ENCODE measurements at regions not wholly inside any gene's neighbourhood (a gene's known extent, or its start where the extent isn't known, plus 50 kb on each side); places are given as distances from the start of the nearest gene placed in this dataset.

DNA sequence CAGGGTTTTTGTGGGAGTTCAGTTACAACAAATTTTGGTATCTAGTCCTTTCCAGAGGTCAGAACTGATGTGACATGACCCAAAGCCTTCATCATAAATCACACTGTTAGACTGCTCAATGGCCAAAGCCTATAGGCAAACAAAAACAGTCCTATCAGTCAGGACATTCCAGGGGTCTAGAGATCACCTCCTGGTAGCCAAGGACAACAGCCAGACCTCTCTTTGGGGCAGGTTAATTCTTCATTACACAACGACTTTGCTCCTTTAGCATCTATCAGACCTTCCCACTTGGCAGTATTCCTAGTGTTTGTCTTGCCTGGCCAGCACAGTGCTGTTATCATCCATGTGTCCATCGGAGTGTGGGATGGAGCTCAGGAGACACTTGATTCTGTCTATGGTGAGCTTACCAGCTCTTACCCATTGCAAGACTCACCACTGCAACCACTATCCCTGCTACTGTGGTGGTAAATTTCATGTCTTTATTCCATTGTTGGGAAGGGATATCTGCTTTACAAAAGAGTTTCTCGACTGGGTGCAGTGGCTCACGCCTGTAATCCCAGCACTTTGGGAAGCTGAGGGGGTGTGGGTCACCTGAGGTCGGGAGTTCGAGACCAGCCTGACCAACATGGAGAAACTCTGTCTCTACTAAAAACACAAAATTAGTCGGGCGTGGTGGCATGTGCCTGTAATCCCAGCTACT lies 95.5 kb upstream of the DHX40 start (continued):
- TF ChIP-seq ZNF441 (CRISPR knock-in tag; IDR thresholded peaks at IDR 0.05; ENCODE audit: borderline replicate concordance) (peak; percentile 86), MZF1 (CRISPR knock-in tag; IDR thresholded peaks at IDR 0.05; ENCODE audit: borderline replicate concordance) (no peak; the same call in 1 of the 2 replicates), MTA1 (CRISPR knock-in tag; IDR thresholded peaks at IDR 0.05; ENCODE audit: borderline replicate concordance) (peak; percentile 88; the same call in 1 of the 2 replicates), ZNF124 (CRISPR knock-in tag; IDR thresholded peaks at IDR 0.05) (peak; percentile 90), NCOA2 (CRISPR knock-in tag; IDR thresholded peaks at IDR 0.05) (peak; percentile 98), NR3C1 (CRISPR knock-in tag; IDR thresholded peaks at IDR 0.05) (no peak), ZNF672 (CRISPR knock-in tag; IDR thresholded peaks at IDR 0.05) (no peak), NBN (conservative IDR thresholded peaks at IDR 0.05) (no peak), TMF1 (CRISPR knock-in tag; IDR thresholded peaks at IDR 0.05; ENCODE audit: low read depth) (0 out of 2 replicates have a peak, but pooled peaks have one; percentile 15), BHLHE40 (IDR thresholded peaks at IDR 0.05; ENCODE audit: low read length) (no peak), HDAC6 (IDR thresholded peaks at IDR 0.05; ENCODE audit: low read depth, low read length) (no peak), ZNF232 (CRISPR knock-in tag; IDR thresholded peaks at IDR 0.05; ENCODE audit: borderline replicate concordance) (peak; percentile 86; the same call in 1 of the 2 replicates), ZNF720 (CRISPR knock-in tag; IDR thresholded peaks at IDR 0.05) (no peak), ISL2 (CRISPR knock-in tag; IDR thresholded peaks at IDR 0.05) (peak; percentile 98)
- TF ChIP-seq, protein P1, sequence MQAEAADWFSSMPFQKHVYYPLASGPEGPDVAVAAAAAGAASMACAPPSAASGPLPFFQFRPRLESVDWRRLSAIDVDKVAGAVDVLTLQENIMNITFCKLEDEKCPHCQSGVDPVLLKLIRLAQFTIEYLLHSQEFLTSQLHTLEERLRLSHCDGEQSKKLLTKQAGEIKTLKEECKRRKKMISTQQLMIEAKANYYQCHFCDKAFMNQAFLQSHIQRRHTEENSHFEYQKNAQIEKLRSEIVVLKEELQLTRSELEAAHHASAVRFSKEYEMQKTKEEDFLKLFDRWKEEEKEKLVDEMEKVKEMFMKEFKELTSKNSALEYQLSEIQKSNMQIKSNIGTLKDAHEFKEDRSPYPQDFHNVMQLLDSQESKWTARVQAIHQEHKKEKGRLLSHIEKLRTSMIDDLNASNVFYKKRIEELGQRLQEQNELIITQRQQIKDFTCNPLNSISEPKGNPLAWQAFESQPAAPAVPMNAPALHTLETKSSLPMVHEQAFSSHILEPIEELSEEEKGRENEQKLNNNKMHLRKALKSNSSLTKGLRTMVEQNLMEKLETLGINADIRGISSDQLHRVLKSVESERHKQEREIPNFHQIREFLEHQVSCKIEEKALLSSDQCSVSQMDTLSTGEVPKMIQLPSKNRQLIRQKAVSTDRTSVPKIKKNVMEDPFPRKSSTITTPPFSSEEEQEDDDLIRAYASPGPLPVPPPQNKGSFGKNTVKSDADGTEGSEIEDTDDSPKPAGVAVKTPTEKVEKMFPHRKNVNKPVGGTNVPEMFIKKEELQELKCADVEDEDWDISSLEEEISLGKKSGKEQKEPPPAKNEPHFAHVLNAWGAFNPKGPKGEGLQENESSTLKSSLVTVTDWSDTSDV (CRISPR knock-in tag; IDR thresholded peaks at IDR 0.05) = no peak
- TF ChIP-seq, protein P2, sequence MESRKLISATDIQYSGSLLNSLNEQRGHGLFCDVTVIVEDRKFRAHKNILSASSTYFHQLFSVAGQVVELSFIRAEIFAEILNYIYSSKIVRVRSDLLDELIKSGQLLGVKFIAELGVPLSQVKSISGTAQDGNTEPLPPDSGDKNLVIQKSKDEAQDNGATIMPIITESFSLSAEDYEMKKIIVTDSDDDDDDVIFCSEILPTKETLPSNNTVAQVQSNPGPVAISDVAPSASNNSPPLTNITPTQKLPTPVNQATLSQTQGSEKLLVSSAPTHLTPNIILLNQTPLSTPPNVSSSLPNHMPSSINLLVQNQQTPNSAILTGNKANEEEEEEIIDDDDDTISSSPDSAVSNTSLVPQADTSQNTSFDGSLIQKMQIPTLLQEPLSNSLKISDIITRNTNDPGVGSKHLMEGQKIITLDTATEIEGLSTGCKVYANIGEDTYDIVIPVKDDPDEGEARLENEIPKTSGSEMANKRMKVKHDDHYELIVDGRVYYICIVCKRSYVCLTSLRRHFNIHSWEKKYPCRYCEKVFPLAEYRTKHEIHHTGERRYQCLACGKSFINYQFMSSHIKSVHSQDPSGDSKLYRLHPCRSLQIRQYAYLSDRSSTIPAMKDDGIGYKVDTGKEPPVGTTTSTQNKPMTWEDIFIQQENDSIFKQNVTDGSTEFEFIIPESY (CRISPR knock-in tag; IDR thresholded peaks at IDR 0.05) = peak; percentile 59; the same call in 1 of the 2 replicates
- TF ChIP-seq, protein P3, sequence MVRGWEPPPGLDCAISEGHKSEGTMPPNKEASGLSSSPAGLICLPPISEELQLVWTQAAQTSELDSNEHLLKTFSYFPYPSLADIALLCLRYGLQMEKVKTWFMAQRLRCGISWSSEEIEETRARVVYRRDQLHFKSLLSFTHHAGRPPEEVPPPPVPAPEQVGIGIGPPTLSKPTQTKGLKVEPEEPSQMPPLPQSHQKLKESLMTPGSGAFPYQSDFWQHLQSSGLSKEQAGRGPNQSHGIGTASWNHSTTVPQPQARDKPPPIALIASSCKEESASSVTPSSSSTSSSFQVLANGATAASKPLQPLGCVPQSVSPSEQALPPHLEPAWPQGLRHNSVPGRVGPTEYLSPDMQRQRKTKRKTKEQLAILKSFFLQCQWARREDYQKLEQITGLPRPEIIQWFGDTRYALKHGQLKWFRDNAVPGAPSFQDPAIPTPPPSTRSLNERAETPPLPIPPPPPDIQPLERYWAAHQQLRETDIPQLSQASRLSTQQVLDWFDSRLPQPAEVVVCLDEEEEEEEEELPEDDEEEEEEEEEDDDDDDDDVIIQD (CRISPR knock-in tag; IDR thresholded peaks at IDR 0.05; ENCODE audit: low read depth) = peak; percentile 93
- TF ChIP-seq, protein P4, sequence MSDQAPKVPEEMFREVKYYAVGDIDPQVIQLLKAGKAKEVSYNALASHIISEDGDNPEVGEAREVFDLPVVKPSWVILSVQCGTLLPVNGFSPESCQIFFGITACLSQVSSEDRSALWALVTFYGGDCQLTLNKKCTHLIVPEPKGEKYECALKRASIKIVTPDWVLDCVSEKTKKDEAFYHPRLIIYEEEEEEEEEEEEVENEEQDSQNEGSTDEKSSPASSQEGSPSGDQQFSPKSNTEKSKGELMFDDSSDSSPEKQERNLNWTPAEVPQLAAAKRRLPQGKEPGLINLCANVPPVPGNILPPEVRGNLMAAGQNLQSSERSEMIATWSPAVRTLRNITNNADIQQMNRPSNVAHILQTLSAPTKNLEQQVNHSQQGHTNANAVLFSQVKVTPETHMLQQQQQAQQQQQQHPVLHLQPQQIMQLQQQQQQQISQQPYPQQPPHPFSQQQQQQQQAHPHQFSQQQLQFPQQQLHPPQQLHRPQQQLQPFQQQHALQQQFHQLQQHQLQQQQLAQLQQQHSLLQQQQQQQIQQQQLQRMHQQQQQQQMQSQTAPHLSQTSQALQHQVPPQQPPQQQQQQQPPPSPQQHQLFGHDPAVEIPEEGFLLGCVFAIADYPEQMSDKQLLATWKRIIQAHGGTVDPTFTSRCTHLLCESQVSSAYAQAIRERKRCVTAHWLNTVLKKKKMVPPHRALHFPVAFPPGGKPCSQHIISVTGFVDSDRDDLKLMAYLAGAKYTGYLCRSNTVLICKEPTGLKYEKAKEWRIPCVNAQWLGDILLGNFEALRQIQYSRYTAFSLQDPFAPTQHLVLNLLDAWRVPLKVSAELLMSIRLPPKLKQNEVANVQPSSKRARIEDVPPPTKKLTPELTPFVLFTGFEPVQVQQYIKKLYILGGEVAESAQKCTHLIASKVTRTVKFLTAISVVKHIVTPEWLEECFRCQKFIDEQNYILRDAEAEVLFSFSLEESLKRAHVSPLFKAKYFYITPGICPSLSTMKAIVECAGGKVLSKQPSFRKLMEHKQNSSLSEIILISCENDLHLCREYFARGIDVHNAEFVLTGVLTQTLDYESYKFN (CRISPR knock-in tag; conservative IDR thresholded peaks at IDR 0.05) = peak; percentile 100
- TF ChIP-seq, protein P5, sequence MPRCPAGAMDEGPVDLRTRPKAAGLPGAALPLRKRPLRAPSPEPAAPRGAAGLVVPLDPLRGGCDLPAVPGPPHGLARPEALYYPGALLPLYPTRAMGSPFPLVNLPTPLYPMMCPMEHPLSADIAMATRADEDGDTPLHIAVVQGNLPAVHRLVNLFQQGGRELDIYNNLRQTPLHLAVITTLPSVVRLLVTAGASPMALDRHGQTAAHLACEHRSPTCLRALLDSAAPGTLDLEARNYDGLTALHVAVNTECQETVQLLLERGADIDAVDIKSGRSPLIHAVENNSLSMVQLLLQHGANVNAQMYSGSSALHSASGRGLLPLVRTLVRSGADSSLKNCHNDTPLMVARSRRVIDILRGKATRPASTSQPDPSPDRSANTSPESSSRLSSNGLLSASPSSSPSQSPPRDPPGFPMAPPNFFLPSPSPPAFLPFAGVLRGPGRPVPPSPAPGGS (CRISPR knock-in tag; IDR thresholded peaks at IDR 0.05) = peak; percentile 75
